Fibroblast of lung (primary cell): ENCODE measurements at regions not wholly inside any gene's neighbourhood (a gene's known extent, or its start where the extent isn't known, plus 50 kb on each side); places are given as distances from the start of the nearest gene placed in this dataset.

Experiments used
- DNase-seq, 2 donors: peaks; one replicate each; pipeline versions ENCODE4 v3.0.0 to v3.0.0-alpha.2; 2010; ENCODE audit warnings: low read depth in 2 of 2
- H2AFZ ChIP-seq: 2 replicates; pipeline ENCODE4 v1.5.1; 2012; ENCODE audit warnings: low read length, control low read depth, inconsistent platforms
- H3K27ac ChIP-seq: 2 replicates; pipeline ENCODE4 v1.5.1; 2011; ENCODE audit warnings: low read length, control low read depth; ENCODE audit not compliant: insufficient read depth
- H3K27me3 ChIP-seq: 2 replicates; pipeline ENCODE4 v1.5.1; 2011; ENCODE audit warnings: mild to moderate bottlenecking, low read length; ENCODE audit not compliant: control insufficient read depth, insufficient read depth
- H3K36me3 ChIP-seq: 2 replicates; pipeline ENCODE4 v1.5.1; 2011; ENCODE audit warnings: low read length; ENCODE audit not compliant: control insufficient read depth, insufficient read depth
- H3K4me1 ChIP-seq: 2 replicates; pipeline ENCODE4 v1.5.1; 2011; ENCODE audit warnings: low read length; ENCODE audit not compliant: control insufficient read depth, insufficient read depth; ENCODE audit errors: extremely low read depth
- H3K4me2 ChIP-seq: 2 replicates; pipeline ENCODE4 v1.5.1; 2011; ENCODE audit warnings: low read length, control low read depth; ENCODE audit not compliant: insufficient read depth; ENCODE audit errors: extremely low read depth
- H3K4me3 ChIP-seq, 4 experiments: fragments of 200-600 bp in 1 of 4; sonication (generic) in 1 of 4; replicated peaks in 1 of 4; 2 replicates each; pipeline ENCODE4 v1.5.1; 2011 to 2016; ENCODE audit warnings: low read length in 4 of 4, low read depth in 3 of 4, mild to moderate bottlenecking in 3 of 4, control low read depth in 2 of 4, inconsistent platforms in 1 of 4, mixed read lengths in 1 of 4; ENCODE audit not compliant: insufficient read depth in 1 of 4; ENCODE audit errors: control extremely low read depth in 1 of 4
- H3K79me2 ChIP-seq: 2 replicates; pipeline ENCODE4 v1.5.1; 2012; ENCODE audit warnings: mild to moderate bottlenecking, low read length, inconsistent platforms; ENCODE audit not compliant: control insufficient read depth, insufficient read depth
- H3K9ac ChIP-seq: 2 replicates; pipeline ENCODE4 v1.5.1; 2011; ENCODE audit warnings: mild to moderate bottlenecking, low read length, control low read depth; ENCODE audit not compliant: insufficient read depth
- H3K9me3 ChIP-seq: 2 replicates; pipeline ENCODE4 v1.5.1; 2012; ENCODE audit warnings: low read depth, low read length; ENCODE audit not compliant: control insufficient read depth, insufficient read depth
- H4K20me1 ChIP-seq: 2 replicates; pipeline ENCODE4 v1.5.1; 2011; ENCODE audit warnings: low read length; ENCODE audit not compliant: control insufficient read depth, insufficient read depth; ENCODE audit errors: extremely low read depth
- EZH2 ChIP-seq: IDR thresholded peaks from 2 replicates; pipeline ENCODE4 v1.5.1; 2012; ENCODE audit warnings: low read length, control low read depth, mild to moderate bottlenecking; ENCODE audit errors: missing control alignments
- TF ChIP-seq, protein P1 (sequence below), 2 donors: IDR thresholded peaks in 1 of 2; conservative IDR thresholded peaks in 1 of 2; 1 replicate in 1 of 2; 2 replicates in 1 of 2; pipeline ENCODE4 v1.5.1; 2011 to 2012; ENCODE audit warnings: low read length in 2 of 2, control low read depth in 1 of 2, inconsistent platforms in 1 of 2, low read depth in 1 of 2, mild to moderate bottlenecking in 1 of 2

DNA sequence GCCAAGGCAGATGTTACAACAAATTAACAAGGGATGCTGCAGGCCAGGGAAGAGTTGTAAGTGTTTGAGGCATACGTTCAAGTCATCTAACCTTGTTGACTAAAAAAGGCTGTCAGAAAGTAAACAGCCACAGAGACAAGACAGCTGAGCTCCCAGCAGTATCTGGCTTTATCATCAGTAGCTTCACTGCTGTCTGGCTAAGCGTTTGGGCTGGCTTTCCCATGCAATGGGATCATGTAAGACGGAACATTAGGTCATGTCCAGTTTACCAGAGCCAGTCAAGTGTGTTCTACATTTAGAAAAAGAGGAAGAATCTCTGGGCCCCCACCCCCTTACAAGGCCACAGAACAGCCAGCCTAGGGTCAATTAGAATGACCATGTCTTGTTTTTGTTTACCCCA is 51.3 kb upstream of the GSAP start:
- TF ChIP-seq, protein P1, sequence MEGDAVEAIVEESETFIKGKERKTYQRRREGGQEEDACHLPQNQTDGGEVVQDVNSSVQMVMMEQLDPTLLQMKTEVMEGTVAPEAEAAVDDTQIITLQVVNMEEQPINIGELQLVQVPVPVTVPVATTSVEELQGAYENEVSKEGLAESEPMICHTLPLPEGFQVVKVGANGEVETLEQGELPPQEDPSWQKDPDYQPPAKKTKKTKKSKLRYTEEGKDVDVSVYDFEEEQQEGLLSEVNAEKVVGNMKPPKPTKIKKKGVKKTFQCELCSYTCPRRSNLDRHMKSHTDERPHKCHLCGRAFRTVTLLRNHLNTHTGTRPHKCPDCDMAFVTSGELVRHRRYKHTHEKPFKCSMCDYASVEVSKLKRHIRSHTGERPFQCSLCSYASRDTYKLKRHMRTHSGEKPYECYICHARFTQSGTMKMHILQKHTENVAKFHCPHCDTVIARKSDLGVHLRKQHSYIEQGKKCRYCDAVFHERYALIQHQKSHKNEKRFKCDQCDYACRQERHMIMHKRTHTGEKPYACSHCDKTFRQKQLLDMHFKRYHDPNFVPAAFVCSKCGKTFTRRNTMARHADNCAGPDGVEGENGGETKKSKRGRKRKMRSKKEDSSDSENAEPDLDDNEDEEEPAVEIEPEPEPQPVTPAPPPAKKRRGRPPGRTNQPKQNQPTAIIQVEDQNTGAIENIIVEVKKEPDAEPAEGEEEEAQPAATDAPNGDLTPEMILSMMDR (conservative IDR thresholded peaks at IDR 0.05 in 1 of 2, IDR thresholded peaks at IDR 0.05 in 1 of 2; ENCODE audit: low read depth in 1 of 2, low read length in 2 of 2), result no peak
- no peak for TF ChIP-seq EZH2
- Histone ChIP-seq H2AFZ (peak overlapping the region; percentile 48), H3K27me3 (no peaks in the 10 kb centered on the region), H3K4me2 (no peak overlapping the region), H4K20me1 (no peaks in the 10 kb centered on the region), H3K79me2 (no peaks in the 10 kb centered on the region), H3K27ac (no peak overlapping the region), H3K9me3 (no peaks in the 10 kb centered on the region), H3K36me3 (no peaks in the 10 kb centered on the region), H3K9ac (no peak overlapping the region), H3K4me1 (peaks cover 2% of the 10 kb centered on the region), H3K4me3 (no peak overlapping the region)
- DNase-seq, result peak in 1 of 2 donors; percentile 39

DNA sequence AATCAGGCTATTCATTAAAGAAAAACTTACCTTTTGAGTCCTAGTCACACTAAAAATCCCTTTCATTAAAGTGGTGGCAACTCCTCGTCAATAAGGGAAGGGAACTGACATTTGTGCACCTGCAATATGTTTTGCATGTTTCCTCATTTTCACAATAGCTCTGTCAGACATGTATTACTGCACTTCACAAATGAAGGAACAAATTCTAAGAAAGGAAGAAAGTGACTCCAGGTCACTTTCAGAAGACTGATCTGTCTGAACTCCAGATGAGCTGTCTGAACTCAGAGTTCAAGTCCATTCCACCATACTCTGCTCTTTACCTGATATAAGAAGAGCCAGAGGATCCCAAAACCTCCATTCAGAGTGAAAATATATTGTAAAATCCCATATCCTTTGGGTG is 50.3 kb upstream of the GSAP start:
- H3K4me2 ChIP-seq, result no peak overlapping the region
- H3K9me3 ChIP-seq, result no peaks in the 10 kb centered on the region
- DNase-seq, result no peak
- no peaks in the 10 kb centered on the region for H3K27me3 ChIP-seq
- H3K36me3 ChIP-seq, result no peaks in the 10 kb centered on the region
- no peak overlapping the region for H2AFZ ChIP-seq
- no peaks in the 10 kb centered on the region for H3K79me2 ChIP-seq
- H4K20me1 ChIP-seq, result no peaks in the 10 kb centered on the region
- no peak overlapping the region for H3K27ac ChIP-seq
- H3K4me1 ChIP-seq, result peaks cover 2% of the 10 kb centered on the region
- TF ChIP-seq, protein P1 (conservative IDR thresholded peaks at IDR 0.05 in 1 of 2, IDR thresholded peaks at IDR 0.05 in 1 of 2; ENCODE audit: low read depth in 1 of 2, low read length in 2 of 2), result no peak
- no peak for TF ChIP-seq EZH2
- no peak overlapping the region for H3K4me3 ChIP-seq
- H3K9ac ChIP-seq, result no peak overlapping the region
